CD14-positive monocyte (primary cell): ENCODE measurements at regions not wholly inside any gene's neighbourhood (a gene's known extent, or its start where the extent isn't known, plus 50 kb on each side); places are given as distances from the start of the nearest gene placed in this dataset.

Experiments used
- DNase-seq, 3 donors: peaks; one replicate each; pipeline ENCODE4 v3.0.0-alpha.2; 2011 to 2022
- H2AFZ ChIP-seq: 2 replicates; pipeline ENCODE4 v1.6.0; 2012; ENCODE audit warnings: mild to moderate bottlenecking, low read depth, low read length, inconsistent platforms; ENCODE audit not compliant: insufficient read depth, poor library complexity, severe bottlenecking
- H3K27ac ChIP-seq, 2 donors: 1 replicate in 1 of 2; 2 replicates in 1 of 2; pipeline ENCODE4 v1.5.1; 2012 to 2013; ENCODE audit warnings: low read length in 2 of 2, control low read depth in 1 of 2, inconsistent platforms in 1 of 2, low read depth in 1 of 2, mild to moderate bottlenecking in 1 of 2
- H3K27me3 ChIP-seq, 2 donors: one replicate each; pipeline versions ENCODE4 v1.6.0 to v1.6.1; 2011 to 2013; ENCODE audit warnings: low read length in 2 of 2; ENCODE audit not compliant: control insufficient read depth in 2 of 2, insufficient read depth in 2 of 2
- H3K36me3 ChIP-seq, 2 donors: replicated peaks in 1 of 2; 1 replicate in 1 of 2; 2 replicates in 1 of 2; pipeline versions ENCODE4 v1.5.1 to v1.6.1; 2012 to 2013; ENCODE audit warnings: low read length in 2 of 2, control low read depth in 1 of 2, inconsistent platforms in 1 of 2, mild to moderate bottlenecking in 1 of 2; ENCODE audit not compliant: insufficient read depth in 2 of 2, control insufficient read depth in 1 of 2
- H3K4me1 ChIP-seq, 2 donors: 1 replicate in 1 of 2; 2 replicates in 1 of 2; pipeline versions ENCODE4 v1.5.1 to v1.6.1; 2012 to 2013; ENCODE audit warnings: low read length in 2 of 2, control low read depth in 1 of 2, inconsistent platforms in 1 of 2, mild to moderate bottlenecking in 1 of 2, moderate library complexity in 1 of 2; ENCODE audit not compliant: insufficient read depth in 2 of 2, control insufficient read depth in 1 of 2
- H3K4me2 ChIP-seq: replicated peaks from 2 replicates; pipeline ENCODE3; 2012; ENCODE audit warnings: low read length, moderate library complexity, mild to moderate bottlenecking; ENCODE audit not compliant: poor library complexity, severe bottlenecking; ENCODE audit errors: extremely low read depth
- H3K4me3 ChIP-seq, 3 experiments: fragments of 200-600 bp in 1 of 3; sonication (generic) in 1 of 3; replicated peaks in 1 of 3; 1 replicate in 2 of 3; 2 replicates in 1 of 3; pipeline ENCODE4 v1.5.1; 2011 to 2013; ENCODE audit warnings: low read length in 3 of 3, mild to moderate bottlenecking in 3 of 3, control low read depth in 2 of 3, low read depth in 2 of 3, inconsistent platforms in 1 of 3, moderate library complexity in 1 of 3
- H3K79me2 ChIP-seq: 2 replicates; pipeline ENCODE4 v1.6.0; 2012; ENCODE audit warnings: mild to moderate bottlenecking, control low read depth, inconsistent platforms, low read length, moderate library complexity; ENCODE audit not compliant: insufficient read depth
- H3K9ac ChIP-seq: 2 replicates; pipeline ENCODE4 v1.6.0; 2017; ENCODE audit warnings: low read length, mild to moderate bottlenecking; ENCODE audit not compliant: insufficient read depth, poor library complexity, severe bottlenecking
- H3K9me3 ChIP-seq, 2 donors: replicated peaks in 1 of 2; 1 replicate in 1 of 2; 2 replicates in 1 of 2; pipeline versions ENCODE4 v1.5.1 to v1.6.1; 2012 to 2013; ENCODE audit warnings: low read length in 2 of 2, control low read depth in 1 of 2; ENCODE audit not compliant: control insufficient read depth in 1 of 2, insufficient read depth in 1 of 2
- H4K20me1 ChIP-seq: 2 replicates; pipeline ENCODE4 v1.6.0; 2012; ENCODE audit warnings: mild to moderate bottlenecking, low read length, control low read depth, moderate library complexity; ENCODE audit not compliant: insufficient read depth
- H3K27ac Mint-ChIP-seq, 7 donors: one replicate each; pipeline ENCODE4 v1.8.0; 2020; ENCODE audit warnings: mild to moderate bottlenecking in 7 of 7, mixed read lengths in 7 of 7, moderate library complexity in 6 of 7, inconsistent platforms in 2 of 7
- H3K27me3 Mint-ChIP-seq, 3 donors: one replicate each; pipeline ENCODE4 v1.8.0; 2021 to 2022; ENCODE audit warnings: low read depth in 3 of 3, mild to moderate bottlenecking in 3 of 3, mixed read lengths in 3 of 3, moderate library complexity in 3 of 3, inconsistent platforms in 1 of 3
- H3K36me3 Mint-ChIP-seq, 2 donors: one replicate each; pipeline ENCODE4 v1.8.0; 2020; ENCODE audit warnings: mixed read lengths in 2 of 2, inconsistent platforms in 1 of 2, mild to moderate bottlenecking in 1 of 2
- H3K4me1 Mint-ChIP-seq: one replicate; pipeline ENCODE4 v1.8.0; 2020; ENCODE audit warnings: mild to moderate bottlenecking, mixed read lengths
- H3K4me3 Mint-ChIP-seq, 2 donors: one replicate each; pipeline ENCODE4 v1.8.0; 2020; ENCODE audit warnings: mild to moderate bottlenecking in 2 of 2, mixed read lengths in 2 of 2, moderate library complexity in 1 of 2
- H3K9me3 Mint-ChIP-seq, 7 donors: one replicate each; pipeline ENCODE4 v1.8.0; 2020 to 2022; ENCODE audit warnings: mixed read lengths in 7 of 7, mild to moderate bottlenecking in 6 of 7, moderate library complexity in 6 of 7, inconsistent platforms in 2 of 7
- WGBS: methylation state at CpG from one replicate; pipeline ENCODE4 v1.1.5; 2013; ENCODE audit warnings: missing lambda C conversion rate; ENCODE audit not compliant: insufficient coverage; 5-methylcytosine and 5-hydroxymethylcytosine counted together
- intact Hi-C, 2 donors: fragments of 100-400 bp; cut with micrococcal nuclease; formaldehyde crosslinking; loops; one replicate each; pipeline versions ENCODE4 v1.15.0 to v1.15.1; 2023
- TF ChIP-seq, protein P1 (sequence below): fragments of 200-600 bp; IDR thresholded peaks from one replicate; pipeline ENCODE4 v1.8.0; 2022; ENCODE audit warnings: antibody characterized with exemption, mild to moderate bottlenecking

DNA sequence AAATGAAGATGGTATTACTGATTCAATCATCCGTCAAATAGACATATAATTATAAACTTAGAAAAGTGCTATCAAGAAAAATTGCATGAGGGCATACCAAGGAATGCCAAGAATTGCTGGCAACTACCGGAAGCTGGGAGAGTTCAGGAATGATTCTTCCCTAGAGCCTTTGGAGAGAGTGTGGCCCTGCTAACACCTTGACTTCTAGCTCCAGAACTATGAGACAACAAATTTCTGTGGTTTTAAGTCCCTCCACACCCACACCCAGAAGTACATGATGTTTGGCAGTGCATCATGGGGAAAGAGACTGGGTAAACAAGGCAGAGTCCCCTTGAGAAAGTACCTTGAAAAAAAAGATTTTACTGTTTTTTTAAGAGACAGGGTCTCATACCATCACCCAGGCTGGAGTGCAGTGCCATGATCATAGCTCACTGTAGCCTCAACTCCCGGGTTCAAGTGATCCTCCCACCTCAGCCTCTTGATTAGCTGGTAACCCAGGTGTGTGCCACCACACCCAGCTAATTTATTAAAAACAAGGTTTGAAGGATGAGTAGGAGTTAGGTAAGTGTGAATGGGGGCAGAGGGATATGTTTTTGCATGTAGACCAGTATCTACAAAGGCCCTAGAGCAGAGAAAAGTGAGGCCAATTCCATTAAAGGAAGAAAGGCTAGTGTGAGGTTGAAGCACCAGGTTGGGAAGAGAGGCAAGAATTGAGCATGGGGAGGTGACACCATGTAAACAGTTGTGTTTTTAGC is 53.1 kb downstream of the GSX2 start:
- H3K27me3 ChIP-seq, result peaks cover 0 to 14% of the 10 kb centered on the region in 2 donors
- H2AFZ ChIP-seq, result no peak overlapping the region
- H3K9ac ChIP-seq, result no peak overlapping the region
- no peaks in the 10 kb centered on the region for H3K79me2 ChIP-seq
- Mint-ChIP-seq H3K27ac (no peak overlapping the region), H3K9me3 (peaks cover 7 to 26% (median 11%) of the 10 kb centered on the region in 7 donors), H3K27me3 (peaks cover 4 to 20% (median 20%) of the 10 kb centered on the region in 3 donors), H3K4me3 (no peak overlapping the region), H3K4me1 (peaks cover 2% of the 10 kb centered on the region), H3K36me3 (no peaks in the 10 kb centered on the region)
- H3K4me2 ChIP-seq, result no peak overlapping the region
- WGBS, result no CpG with 5 or more reads among the region's 3 CpGs
- no peak overlapping the region for H3K27ac ChIP-seq
- H3K9me3 ChIP-seq, result peaks cover 8 to 9% of the 10 kb centered on the region in 2 donors
- no peak for DNase-seq
- H3K4me3 ChIP-seq, result no peak overlapping the region
- H3K4me1 ChIP-seq, result no peaks in the 10 kb centered on the region
- H3K36me3 ChIP-seq, result no peaks in the 10 kb centered on the region
- no peaks in the 10 kb centered on the region for H4K20me1 ChIP-seq
- intact Hi-C loops, result no loop called here
- TF ChIP-seq, protein P1, sequence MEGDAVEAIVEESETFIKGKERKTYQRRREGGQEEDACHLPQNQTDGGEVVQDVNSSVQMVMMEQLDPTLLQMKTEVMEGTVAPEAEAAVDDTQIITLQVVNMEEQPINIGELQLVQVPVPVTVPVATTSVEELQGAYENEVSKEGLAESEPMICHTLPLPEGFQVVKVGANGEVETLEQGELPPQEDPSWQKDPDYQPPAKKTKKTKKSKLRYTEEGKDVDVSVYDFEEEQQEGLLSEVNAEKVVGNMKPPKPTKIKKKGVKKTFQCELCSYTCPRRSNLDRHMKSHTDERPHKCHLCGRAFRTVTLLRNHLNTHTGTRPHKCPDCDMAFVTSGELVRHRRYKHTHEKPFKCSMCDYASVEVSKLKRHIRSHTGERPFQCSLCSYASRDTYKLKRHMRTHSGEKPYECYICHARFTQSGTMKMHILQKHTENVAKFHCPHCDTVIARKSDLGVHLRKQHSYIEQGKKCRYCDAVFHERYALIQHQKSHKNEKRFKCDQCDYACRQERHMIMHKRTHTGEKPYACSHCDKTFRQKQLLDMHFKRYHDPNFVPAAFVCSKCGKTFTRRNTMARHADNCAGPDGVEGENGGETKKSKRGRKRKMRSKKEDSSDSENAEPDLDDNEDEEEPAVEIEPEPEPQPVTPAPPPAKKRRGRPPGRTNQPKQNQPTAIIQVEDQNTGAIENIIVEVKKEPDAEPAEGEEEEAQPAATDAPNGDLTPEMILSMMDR, result no peak

DNA sequence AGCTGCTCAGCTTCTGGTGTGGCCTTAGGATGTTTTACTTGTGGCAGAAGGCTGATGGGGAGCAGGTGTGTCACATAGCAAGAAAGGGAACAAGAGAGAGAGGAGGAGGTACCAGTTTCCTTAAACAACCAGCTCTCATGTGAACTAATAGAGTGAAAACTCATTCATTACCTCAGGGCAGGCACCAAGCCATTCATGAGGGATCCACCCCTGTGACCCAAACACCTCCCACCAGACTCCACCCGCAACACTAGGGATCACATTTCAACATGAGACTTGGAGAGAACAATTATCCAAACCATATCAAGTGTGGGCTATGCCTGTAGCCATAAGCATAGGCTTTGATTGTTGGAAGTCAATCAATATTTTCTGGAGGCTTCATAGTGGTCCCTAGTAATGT is 56.0 kb downstream of the GSX2 start:
- Mint-ChIP-seq H3K9me3 (peaks cover 0 to 20% (median 3%) of the 10 kb centered on the region in 7 donors), H3K36me3 (no peaks in the 10 kb centered on the region), H3K27ac (no peak overlapping the region), H3K4me3 (no peak overlapping the region), H3K27me3 (peaks cover 0 to 6% (median 2%) of the 10 kb centered on the region in 3 donors), H3K4me1 (peaks cover 2% of the 10 kb centered on the region)
- Histone ChIP-seq H3K4me2 (no peak overlapping the region), H4K20me1 (no peaks in the 10 kb centered on the region), H3K27me3 (no peaks in the 10 kb centered on the region), H3K36me3 (no peaks in the 10 kb centered on the region), H3K27ac (no peak overlapping the region), H3K9ac (no peak overlapping the region), H3K9me3 (no peaks in the 10 kb centered on the region), H2AFZ (no peak overlapping the region), H3K4me3 (no peak overlapping the region), H3K4me1 (no peaks in the 10 kb centered on the region), H3K79me2 (no peaks in the 10 kb centered on the region)
- intact Hi-C loops, result no loop called here
- DNase-seq, result no peak
- WGBS, result no CpG with 5 or more reads among the region's 1 CpG
- TF ChIP-seq, protein P1, result no peak
